Brain microvascular endothelial cell (primary cell): ENCODE measurements at regions not wholly inside any gene's neighbourhood (a gene's known extent, or its start where the extent isn't known, plus 50 kb on each side); places are given as distances from the start of the nearest gene placed in this dataset.

Experiments used
- DNase-seq: peaks from one replicate; pipeline ENCODE4 v3.0.0-alpha.2; 2020
- H3K27ac ChIP-seq: fragments of 250-450 bp; sonication (Bioruptor Pico); 2 replicates; pipeline ENCODE4 v1.5.1; 2020; ENCODE audit warnings: mild to moderate bottlenecking, moderate library complexity
- H3K27me3 ChIP-seq: fragments of 250-450 bp; sonication (Bioruptor Pico); replicated peaks from 2 replicates; pipeline ENCODE4 v1.5.1; 2020; ENCODE audit warnings: mild to moderate bottlenecking
- H3K36me3 ChIP-seq: fragments of 250-450 bp; sonication (Bioruptor Pico); replicated peaks from 2 replicates; pipeline ENCODE4 v1.5.1; 2020; ENCODE audit warnings: mild to moderate bottlenecking
- H3K4me3 ChIP-seq: 2 replicates; pipeline ENCODE4 v1.5.1; 2011; ENCODE audit warnings: low read depth, mild to moderate bottlenecking, control low read depth, low read length, moderate library complexity
- CTCF ChIP-seq: IDR thresholded peaks from 2 replicates; pipeline ENCODE4 v1.5.1; 2011; ENCODE audit warnings: low read depth, mild to moderate bottlenecking, moderate library complexity, low read length, control low read depth, inconsistent platforms; ENCODE audit errors: missing control alignments
- in situ Hi-C: cut with HindIII; loops from 2 replicates; pipeline ENCODE4 v1.10.0; 2017; ENCODE audit warnings: low sequenced_read_pairs, low pct_ligation_motif_present

GRCh38 chr4:181766061-181766548 is 477.1 kb upstream of the TENM3 start:
- in situ Hi-C loops, result no loop called here
- no peaks in the 10 kb centered on the region for H3K27me3 ChIP-seq
- TF ChIP-seq CTCF, result no peak
- H3K27ac ChIP-seq, result no peak overlapping the region
- no peaks in the 10 kb centered on the region for H3K36me3 ChIP-seq
- no peak for DNase-seq
- no peak overlapping the region for H3K4me3 ChIP-seq

GRCh38 chr4:181770971-181771370 is 472.2 kb upstream of the TENM3 start:
- no peak for TF ChIP-seq CTCF
- DNase-seq, result no peak
- H3K4me3 ChIP-seq, result no peak overlapping the region
- no peaks in the 10 kb centered on the region for H3K36me3 ChIP-seq
- no peak overlapping the region for H3K27ac ChIP-seq
- in situ Hi-C loops, result no loop called here
- no peaks in the 10 kb centered on the region for H3K27me3 ChIP-seq

GRCh38 chr4:181775298-181775697 is 467.9 kb upstream of the TENM3 start:
- DNase-seq, result no peak
- Histone ChIP-seq H3K36me3 (no peaks in the 10 kb centered on the region), H3K27ac (no peak overlapping the region), H3K4me3 (no peak overlapping the region), H3K27me3 (no peaks in the 10 kb centered on the region)
- in situ Hi-C loops, result no loop called here
- no peak for TF ChIP-seq CTCF

- no peak overlapping the region for H3K4me3 ChIP-seq
- in situ Hi-C loops, result no loop called here
- DNase-seq, result no peak
- no peaks in the 10 kb centered on the region for H3K36me3 ChIP-seq
- no peaks in the 10 kb centered on the region for H3K27me3 ChIP-seq
- no peak overlapping the region for H3K27ac ChIP-seq
- no peak for TF ChIP-seq CTCF
These were observed 466.7 kb upstream of the TENM3 start for GRCh38 chr4:181776264-181777054.

GRCh38 chr4:181777518-181777917 is 465.7 kb upstream of the TENM3 start:
- no peak for TF ChIP-seq CTCF
- no peak for DNase-seq
- Histone ChIP-seq H3K36me3 (no peaks in the 10 kb centered on the region), H3K27me3 (no peaks in the 10 kb centered on the region), H3K4me3 (no peak overlapping the region), H3K27ac (no peak overlapping the region)
- in situ Hi-C loops, result no loop called here

GRCh38 chr4:181784881-181785280 is 458.3 kb upstream of the TENM3 start:
- Histone ChIP-seq H3K27me3 (no peaks in the 10 kb centered on the region), H3K4me3 (no peak overlapping the region), H3K27ac (no peak overlapping the region), H3K36me3 (no peaks in the 10 kb centered on the region)
- DNase-seq, result no peak
- TF ChIP-seq CTCF, result no peak
- in situ Hi-C loops, result no loop called here
